ENCODE measurements at regions not wholly inside any gene's neighbourhood (a gene's known extent, or its start where the extent isn't known, plus 50 kb on each side); places are given as distances from the start of the nearest gene placed in this dataset.

DNA sequence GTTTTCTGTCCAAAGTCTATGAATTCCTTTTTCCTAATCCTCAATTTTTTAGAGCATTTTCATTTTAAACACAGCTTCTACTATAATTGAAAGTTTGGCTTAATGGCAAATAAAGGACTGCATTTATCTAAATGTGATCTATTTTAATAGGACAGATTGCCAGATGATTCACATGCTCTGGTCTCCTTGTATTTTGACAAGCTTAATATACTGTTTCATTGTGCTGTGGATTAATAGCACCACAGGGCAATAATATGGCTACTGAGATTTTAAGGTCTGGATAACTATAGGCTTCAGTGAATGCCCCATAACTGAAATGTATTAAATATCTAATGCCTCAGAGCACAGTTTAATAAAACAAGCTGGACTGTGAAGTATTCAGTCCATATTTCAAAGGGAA lies 1362.8 kb downstream of the XPNPEP1 start:
- DNase-seq (ENCODE audit: low read depth, low spot score) (no peak), ATAC-seq (no peak)
- TF ChIP-seq SIN3A (IDR thresholded peaks at IDR 0.05; ENCODE audit: borderline replicate concordance, insufficient read depth, low read depth, low read length) (no peak), TCF7L2 (IDR thresholded peaks at IDR 0.05; ENCODE audit: low read depth, low read length) (no peak), POLR2AphosphoS5 (IDR thresholded peaks at IDR 0.05; ENCODE audit: low read depth, low read length) (no peak)
- TF ChIP-seq, protein P1, sequence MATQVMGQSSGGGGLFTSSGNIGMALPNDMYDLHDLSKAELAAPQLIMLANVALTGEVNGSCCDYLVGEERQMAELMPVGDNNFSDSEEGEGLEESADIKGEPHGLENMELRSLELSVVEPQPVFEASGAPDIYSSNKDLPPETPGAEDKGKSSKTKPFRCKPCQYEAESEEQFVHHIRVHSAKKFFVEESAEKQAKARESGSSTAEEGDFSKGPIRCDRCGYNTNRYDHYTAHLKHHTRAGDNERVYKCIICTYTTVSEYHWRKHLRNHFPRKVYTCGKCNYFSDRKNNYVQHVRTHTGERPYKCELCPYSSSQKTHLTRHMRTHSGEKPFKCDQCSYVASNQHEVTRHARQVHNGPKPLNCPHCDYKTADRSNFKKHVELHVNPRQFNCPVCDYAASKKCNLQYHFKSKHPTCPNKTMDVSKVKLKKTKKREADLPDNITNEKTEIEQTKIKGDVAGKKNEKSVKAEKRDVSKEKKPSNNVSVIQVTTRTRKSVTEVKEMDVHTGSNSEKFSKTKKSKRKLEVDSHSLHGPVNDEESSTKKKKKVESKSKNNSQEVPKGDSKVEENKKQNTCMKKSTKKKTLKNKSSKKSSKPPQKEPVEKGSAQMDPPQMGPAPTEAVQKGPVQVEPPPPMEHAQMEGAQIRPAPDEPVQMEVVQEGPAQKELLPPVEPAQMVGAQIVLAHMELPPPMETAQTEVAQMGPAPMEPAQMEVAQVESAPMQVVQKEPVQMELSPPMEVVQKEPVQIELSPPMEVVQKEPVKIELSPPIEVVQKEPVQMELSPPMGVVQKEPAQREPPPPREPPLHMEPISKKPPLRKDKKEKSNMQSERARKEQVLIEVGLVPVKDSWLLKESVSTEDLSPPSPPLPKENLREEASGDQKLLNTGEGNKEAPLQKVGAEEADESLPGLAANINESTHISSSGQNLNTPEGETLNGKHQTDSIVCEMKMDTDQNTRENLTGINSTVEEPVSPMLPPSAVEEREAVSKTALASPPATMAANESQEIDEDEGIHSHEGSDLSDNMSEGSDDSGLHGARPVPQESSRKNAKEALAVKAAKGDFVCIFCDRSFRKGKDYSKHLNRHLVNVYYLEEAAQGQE (IDR thresholded peaks at IDR 0.05; ENCODE audit: insufficient read depth in 1 of 2, low read depth in 2 of 2, low read length in 1 of 2), result no peak
- TF ChIP-seq, protein P2, sequence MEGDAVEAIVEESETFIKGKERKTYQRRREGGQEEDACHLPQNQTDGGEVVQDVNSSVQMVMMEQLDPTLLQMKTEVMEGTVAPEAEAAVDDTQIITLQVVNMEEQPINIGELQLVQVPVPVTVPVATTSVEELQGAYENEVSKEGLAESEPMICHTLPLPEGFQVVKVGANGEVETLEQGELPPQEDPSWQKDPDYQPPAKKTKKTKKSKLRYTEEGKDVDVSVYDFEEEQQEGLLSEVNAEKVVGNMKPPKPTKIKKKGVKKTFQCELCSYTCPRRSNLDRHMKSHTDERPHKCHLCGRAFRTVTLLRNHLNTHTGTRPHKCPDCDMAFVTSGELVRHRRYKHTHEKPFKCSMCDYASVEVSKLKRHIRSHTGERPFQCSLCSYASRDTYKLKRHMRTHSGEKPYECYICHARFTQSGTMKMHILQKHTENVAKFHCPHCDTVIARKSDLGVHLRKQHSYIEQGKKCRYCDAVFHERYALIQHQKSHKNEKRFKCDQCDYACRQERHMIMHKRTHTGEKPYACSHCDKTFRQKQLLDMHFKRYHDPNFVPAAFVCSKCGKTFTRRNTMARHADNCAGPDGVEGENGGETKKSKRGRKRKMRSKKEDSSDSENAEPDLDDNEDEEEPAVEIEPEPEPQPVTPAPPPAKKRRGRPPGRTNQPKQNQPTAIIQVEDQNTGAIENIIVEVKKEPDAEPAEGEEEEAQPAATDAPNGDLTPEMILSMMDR (IDR thresholded peaks at IDR 0.05), result no peak
- H3K4me1 ChIP-seq (ENCODE audit: control insufficient read depth, insufficient read depth, low read length), result no peaks in the 10 kb centered on the region
- no peak overlapping the region for H3K27ac ChIP-seq (ENCODE audit: low read length)
- intact Hi-C loops (cut with micrococcal nuclease; ENCODE audit: unreplicated experiment) (no loop called here), in situ Hi-C loops (cut with HindIII; ENCODE audit: low pct_unique_long_range_greater_than_20kb, low sequenced_read_pairs) (no loop called here)
- H3K36me3 ChIP-seq (ENCODE audit: control insufficient read depth, insufficient read depth, low read length), result no peaks in the 10 kb centered on the region
- ChIA-PET CTCF (no interaction called here), POLR2A (no interaction called here)
- H3K4me3 ChIP-seq (ENCODE audit: low read depth in 2 of 2, low read length in 2 of 2), result no peak overlapping the region
- BruUV-seq (replicated peaks), result no TSS peak
- H3K27me3 ChIP-seq (ENCODE audit: control insufficient read depth, insufficient read depth, low read length), result no peaks in the 10 kb centered on the region
- no peaks in the 10 kb centered on the region for H3K9me3 ChIP-seq (ENCODE audit: control insufficient read depth, insufficient read depth, low read depth, low read length)

DNA sequence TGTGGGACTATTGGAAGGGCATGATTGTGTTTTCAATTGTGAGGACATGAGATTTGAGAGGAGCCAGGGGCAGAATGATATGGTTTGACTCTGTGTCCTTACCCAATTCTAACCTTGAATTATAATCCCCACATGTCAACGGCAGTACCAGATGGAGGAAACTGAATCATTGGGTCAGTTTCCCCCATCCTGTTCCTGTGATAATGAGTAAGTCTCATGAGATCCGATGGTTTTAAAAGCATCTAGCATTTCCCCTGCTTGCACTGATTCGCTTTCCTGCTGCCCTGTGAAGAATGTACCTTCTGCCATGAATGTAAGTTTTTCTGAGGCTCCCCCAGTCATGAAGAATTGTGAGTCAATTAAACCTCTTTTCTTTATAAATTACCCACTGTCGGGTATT lies 1367.1 kb downstream of the XPNPEP1 start:
- BruUV-seq (replicated peaks), result no TSS peak
- H3K9me3 ChIP-seq (ENCODE audit: control insufficient read depth, insufficient read depth, low read depth, low read length), result no peaks in the 10 kb centered on the region
- H3K27ac ChIP-seq (ENCODE audit: low read length), result no peak overlapping the region
- H3K27me3 ChIP-seq (ENCODE audit: control insufficient read depth, insufficient read depth, low read length), result no peaks in the 10 kb centered on the region
- DNase-seq (ENCODE audit: low read depth, low spot score), result no peak
- ChIA-PET CTCF (no interaction called here), POLR2A (no interaction called here)
- no peak overlapping the region for H3K4me3 ChIP-seq (ENCODE audit: low read depth in 2 of 2, low read length in 2 of 2)
- H3K36me3 ChIP-seq (ENCODE audit: control insufficient read depth, insufficient read depth, low read length), result no peaks in the 10 kb centered on the region
- no peaks in the 10 kb centered on the region for H3K4me1 ChIP-seq (ENCODE audit: control insufficient read depth, insufficient read depth, low read length)
- TF ChIP-seq, protein P2 (IDR thresholded peaks at IDR 0.05), result no peak
- TF ChIP-seq TCF7L2 (IDR thresholded peaks at IDR 0.05; ENCODE audit: low read depth, low read length) (no peak), SIN3A (IDR thresholded peaks at IDR 0.05; ENCODE audit: borderline replicate concordance, insufficient read depth, low read depth, low read length) (no peak), POLR2AphosphoS5 (IDR thresholded peaks at IDR 0.05; ENCODE audit: low read depth, low read length) (no peak)
- intact Hi-C loops (cut with micrococcal nuclease; ENCODE audit: unreplicated experiment), result no loop called here
- ATAC-seq, result no peak
- in situ Hi-C loops (cut with HindIII; ENCODE audit: low pct_unique_long_range_greater_than_20kb, low sequenced_read_pairs), result no loop called here

Data from Panc1 (cell line).